ENCODE measurements at regions not wholly inside any gene's neighbourhood (a gene's known extent, or its start where the extent isn't known, plus 50 kb on each side); places are given as distances from the start of the nearest gene placed in this dataset.

- no peaks in the 10 kb centered on the region for H3K4me1 ChIP-seq (ENCODE audit: control insufficient read depth in 2 of 2, insufficient read depth in 2 of 2, low read length in 2 of 2)
These were observed 437.8 kb upstream of the AZI2 start for GRCh38 chr3:28786446-28786845.

DNA sequence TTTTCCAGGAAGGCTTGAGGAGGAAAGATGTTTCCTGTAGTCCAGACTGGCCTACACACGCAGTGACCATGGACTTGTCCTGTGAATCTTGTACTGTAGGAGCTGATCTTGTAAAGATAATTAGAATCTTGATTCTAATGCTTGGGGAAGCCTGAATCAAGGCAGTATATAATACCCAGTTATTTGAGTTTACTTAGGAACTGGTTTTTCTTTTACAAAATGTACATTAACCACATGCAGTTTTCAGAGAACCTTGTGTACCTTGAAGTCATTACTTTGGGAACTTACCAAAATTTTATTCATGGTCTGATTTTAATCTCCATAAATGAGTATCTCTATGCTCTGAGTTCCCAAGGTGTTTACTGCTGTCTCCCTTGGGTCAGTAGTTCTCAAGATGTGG lies 439.9 kb upstream of the AZI2 start:
- H3K36me3 ChIP-seq (ENCODE audit: control insufficient read depth in 2 of 2, insufficient read depth in 2 of 2, low read length in 2 of 2) = no peaks in the 10 kb centered on the region
- no peak overlapping the region for H3K27ac ChIP-seq (ENCODE audit: low read depth in 2 of 2, low read length in 2 of 2)
- no peak overlapping the region for H3K9ac ChIP-seq (ENCODE audit: low read depth in 1 of 2, low read length in 2 of 2)
- no peaks in the 10 kb centered on the region for H3K9me3 ChIP-seq (ENCODE audit: control insufficient read depth in 2 of 2, low read length in 2 of 2)
- H3K4me3 ChIP-seq (ENCODE audit: low read length in 2 of 2) = no peak overlapping the region
- no peaks in the 10 kb centered on the region for H3K4me1 ChIP-seq (ENCODE audit: control insufficient read depth in 2 of 2, insufficient read depth in 2 of 2, low read length in 2 of 2)
- no peaks in the 10 kb centered on the region for H3K27me3 ChIP-seq (ENCODE audit: control insufficient read depth in 2 of 2, insufficient read depth in 2 of 2, low read length in 2 of 2)

More at GRCh38 chr3:28786446-28786845, 437.8 kb upstream of the AZI2 start:
- Histone ChIP-seq H3K4me3 (ENCODE audit: low read length in 2 of 2) (no peak overlapping the region), H3K27me3 (ENCODE audit: control insufficient read depth in 2 of 2, insufficient read depth in 2 of 2, low read length in 2 of 2) (no peaks in the 10 kb centered on the region), H3K9me3 (ENCODE audit: control insufficient read depth in 2 of 2, low read length in 2 of 2) (no peaks in the 10 kb centered on the region), H3K36me3 (ENCODE audit: control insufficient read depth in 2 of 2, insufficient read depth in 2 of 2, low read length in 2 of 2) (no peaks in the 10 kb centered on the region), H3K9ac (ENCODE audit: low read depth in 1 of 2, low read length in 2 of 2) (no peak overlapping the region), H3K27ac (ENCODE audit: low read depth in 2 of 2, low read length in 2 of 2) (no peak overlapping the region)

GRCh38 chr3:28791713-28792255 lies 443.2 kb upstream of the AZI2 start:
- no peaks in the 10 kb centered on the region for H3K36me3 ChIP-seq (ENCODE audit: control insufficient read depth in 2 of 2, insufficient read depth in 2 of 2, low read length in 2 of 2)
- H3K27ac ChIP-seq (ENCODE audit: low read depth in 2 of 2, low read length in 2 of 2) = no peak overlapping the region
- no peaks in the 10 kb centered on the region for H3K9me3 ChIP-seq (ENCODE audit: control insufficient read depth in 2 of 2, low read length in 2 of 2)
- no peak overlapping the region for H3K9ac ChIP-seq (ENCODE audit: low read depth in 1 of 2, low read length in 2 of 2)
- H3K4me1 ChIP-seq (ENCODE audit: control insufficient read depth in 2 of 2, insufficient read depth in 2 of 2, low read length in 2 of 2) = no peaks in the 10 kb centered on the region
- H3K27me3 ChIP-seq (ENCODE audit: control insufficient read depth in 2 of 2, insufficient read depth in 2 of 2, low read length in 2 of 2) = no peaks in the 10 kb centered on the region
- no peak overlapping the region for H3K4me3 ChIP-seq (ENCODE audit: low read length in 2 of 2)

- H3K4me3 ChIP-seq (ENCODE audit: low read length in 2 of 2) = no peak overlapping the region
- H3K9ac ChIP-seq (ENCODE audit: low read depth in 1 of 2, low read length in 2 of 2) = no peak overlapping the region
- no peak overlapping the region for H3K27ac ChIP-seq (ENCODE audit: low read depth in 2 of 2, low read length in 2 of 2)
- H3K4me1 ChIP-seq (ENCODE audit: control insufficient read depth in 2 of 2, insufficient read depth in 2 of 2, low read length in 2 of 2) = no peaks in the 10 kb centered on the region
- no peaks in the 10 kb centered on the region for H3K27me3 ChIP-seq (ENCODE audit: control insufficient read depth in 2 of 2, insufficient read depth in 2 of 2, low read length in 2 of 2)
- no peaks in the 10 kb centered on the region for H3K9me3 ChIP-seq (ENCODE audit: control insufficient read depth in 2 of 2, low read length in 2 of 2)
- no peaks in the 10 kb centered on the region for H3K36me3 ChIP-seq (ENCODE audit: control insufficient read depth in 2 of 2, insufficient read depth in 2 of 2, low read length in 2 of 2)
These were observed 444.0 kb upstream of the AZI2 start for GRCh38 chr3:28792604-28793003.

- Histone ChIP-seq H3K9ac (ENCODE audit: low read depth in 1 of 2, low read length in 2 of 2) (no peak overlapping the region), H3K4me3 (ENCODE audit: low read length in 2 of 2) (no peak overlapping the region), H3K27me3 (ENCODE audit: control insufficient read depth in 2 of 2, insufficient read depth in 2 of 2, low read length in 2 of 2) (no peaks in the 10 kb centered on the region), H3K4me1 (ENCODE audit: control insufficient read depth in 2 of 2, insufficient read depth in 2 of 2, low read length in 2 of 2) (no peaks in the 10 kb centered on the region), H3K36me3 (ENCODE audit: control insufficient read depth in 2 of 2, insufficient read depth in 2 of 2, low read length in 2 of 2) (no peaks in the 10 kb centered on the region), H3K27ac (ENCODE audit: low read depth in 2 of 2, low read length in 2 of 2) (no peak overlapping the region), H3K9me3 (ENCODE audit: control insufficient read depth in 2 of 2, low read length in 2 of 2) (no peaks in the 10 kb centered on the region)
These were observed 450.5 kb upstream of the AZI2 start for GRCh38 chr3:28799084-28799483.

GRCh38 chr3:28800203-28800602 lies 451.6 kb upstream of the AZI2 start:
- no peak overlapping the region for H3K9ac ChIP-seq (ENCODE audit: low read depth in 1 of 2, low read length in 2 of 2)
- H3K27ac ChIP-seq (ENCODE audit: low read depth in 2 of 2, low read length in 2 of 2) = no peak overlapping the region
- no peak overlapping the region for H3K4me3 ChIP-seq (ENCODE audit: low read length in 2 of 2)
- no peaks in the 10 kb centered on the region for H3K4me1 ChIP-seq (ENCODE audit: control insufficient read depth in 2 of 2, insufficient read depth in 2 of 2, low read length in 2 of 2)
- H3K36me3 ChIP-seq (ENCODE audit: control insufficient read depth in 2 of 2, insufficient read depth in 2 of 2, low read length in 2 of 2) = no peaks in the 10 kb centered on the region
- H3K9me3 ChIP-seq (ENCODE audit: control insufficient read depth in 2 of 2, low read length in 2 of 2) = no peaks in the 10 kb centered on the region
- no peaks in the 10 kb centered on the region for H3K27me3 ChIP-seq (ENCODE audit: control insufficient read depth in 2 of 2, insufficient read depth in 2 of 2, low read length in 2 of 2)

DNA sequence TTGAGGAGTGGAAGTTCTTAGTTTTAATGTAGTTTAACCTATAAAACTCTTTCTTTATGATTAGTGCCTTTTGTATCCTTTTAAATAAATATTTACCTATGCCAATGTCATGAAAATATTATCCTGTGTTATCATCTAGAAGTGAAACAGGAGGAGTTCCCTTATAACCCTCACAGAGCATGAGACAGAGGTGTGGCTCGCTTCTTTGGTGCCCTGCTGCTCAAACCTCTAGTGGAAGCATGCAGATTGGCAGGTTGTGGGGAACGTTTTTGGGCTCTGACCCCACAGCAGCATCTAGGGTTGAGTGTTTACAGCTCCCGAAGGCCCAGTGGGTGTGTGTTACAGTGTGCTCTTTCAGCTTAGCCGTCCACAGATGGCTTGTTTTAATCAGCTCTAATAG lies 459.4 kb upstream of the AZI2 start:
- Histone ChIP-seq H3K36me3 (ENCODE audit: control insufficient read depth in 2 of 2, insufficient read depth in 2 of 2, low read length in 2 of 2) (no peaks in the 10 kb centered on the region), H3K4me3 (ENCODE audit: low read length in 2 of 2) (no peak overlapping the region), H3K9me3 (ENCODE audit: control insufficient read depth in 2 of 2, low read length in 2 of 2) (no peaks in the 10 kb centered on the region), H3K9ac (ENCODE audit: low read depth in 1 of 2, low read length in 2 of 2) (no peak overlapping the region), H3K27me3 (ENCODE audit: control insufficient read depth in 2 of 2, insufficient read depth in 2 of 2, low read length in 2 of 2) (no peaks in the 10 kb centered on the region), H3K4me1 (ENCODE audit: control insufficient read depth in 2 of 2, insufficient read depth in 2 of 2, low read length in 2 of 2) (no peaks in the 10 kb centered on the region), H3K27ac (ENCODE audit: low read depth in 2 of 2, low read length in 2 of 2) (no peak overlapping the region)

GRCh38 chr3:28816017-28816416 lies 464.9 kb upstream of the RBMS3 start:
- Histone ChIP-seq H3K27me3 (ENCODE audit: control insufficient read depth in 2 of 2, insufficient read depth in 2 of 2, low read length in 2 of 2) (no peaks in the 10 kb centered on the region), H3K4me3 (ENCODE audit: low read length in 2 of 2) (no peak overlapping the region), H3K9ac (ENCODE audit: low read depth in 1 of 2, low read length in 2 of 2) (no peak overlapping the region), H3K27ac (ENCODE audit: low read depth in 2 of 2, low read length in 2 of 2) (no peak overlapping the region), H3K4me1 (ENCODE audit: control insufficient read depth in 2 of 2, insufficient read depth in 2 of 2, low read length in 2 of 2) (no peaks in the 10 kb centered on the region), H3K9me3 (ENCODE audit: control insufficient read depth in 2 of 2, low read length in 2 of 2) (no peaks in the 10 kb centered on the region), H3K36me3 (ENCODE audit: control insufficient read depth in 2 of 2, insufficient read depth in 2 of 2, low read length in 2 of 2) (no peaks in the 10 kb centered on the region)

DNA sequence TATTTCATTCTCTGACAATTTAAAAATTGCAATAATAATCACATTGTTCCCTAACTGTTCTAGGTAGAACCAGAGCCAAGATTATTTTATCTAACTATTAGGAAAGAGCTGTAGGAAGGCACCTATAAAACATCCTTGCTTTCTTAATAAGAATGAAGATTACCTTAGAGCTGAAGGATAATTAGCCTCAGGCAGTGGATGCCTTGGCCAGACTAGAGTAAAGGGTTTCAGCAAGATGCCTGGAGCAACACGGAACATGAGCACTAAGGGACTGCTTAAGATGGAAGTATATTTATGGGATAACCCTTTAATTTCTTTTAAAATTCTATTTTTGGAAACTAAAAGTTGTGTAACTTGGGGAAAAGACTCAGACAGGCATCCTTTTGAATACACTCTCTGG lies 456.6 kb upstream of the RBMS3 start:
- Histone ChIP-seq H3K9me3 (ENCODE audit: control insufficient read depth in 2 of 2, low read length in 2 of 2) (no peaks in the 10 kb centered on the region), H3K27ac (ENCODE audit: low read depth in 2 of 2, low read length in 2 of 2) (no peak overlapping the region), H3K36me3 (ENCODE audit: control insufficient read depth in 2 of 2, insufficient read depth in 2 of 2, low read length in 2 of 2) (no peaks in the 10 kb centered on the region), H3K4me1 (ENCODE audit: control insufficient read depth in 2 of 2, insufficient read depth in 2 of 2, low read length in 2 of 2) (no peaks in the 10 kb centered on the region), H3K4me3 (ENCODE audit: low read length in 2 of 2) (no peak overlapping the region), H3K9ac (ENCODE audit: low read depth in 1 of 2, low read length in 2 of 2) (no peak overlapping the region), H3K27me3 (ENCODE audit: control insufficient read depth in 2 of 2, insufficient read depth in 2 of 2, low read length in 2 of 2) (no peaks in the 10 kb centered on the region)

GRCh38 chr3:28826840-28827239 lies 454.0 kb upstream of the RBMS3 start:
- Histone ChIP-seq H3K36me3 (ENCODE audit: control insufficient read depth in 2 of 2, insufficient read depth in 2 of 2, low read length in 2 of 2) (no peaks in the 10 kb centered on the region), H3K9me3 (ENCODE audit: control insufficient read depth in 2 of 2, low read length in 2 of 2) (no peaks in the 10 kb centered on the region), H3K4me1 (ENCODE audit: control insufficient read depth in 2 of 2, insufficient read depth in 2 of 2, low read length in 2 of 2) (no peaks in the 10 kb centered on the region), H3K27ac (ENCODE audit: low read depth in 2 of 2, low read length in 2 of 2) (no peak overlapping the region), H3K9ac (ENCODE audit: low read depth in 1 of 2, low read length in 2 of 2) (no peak overlapping the region), H3K4me3 (ENCODE audit: low read length in 2 of 2) (no peak overlapping the region), H3K27me3 (ENCODE audit: control insufficient read depth in 2 of 2, insufficient read depth in 2 of 2, low read length in 2 of 2) (no peaks in the 10 kb centered on the region)

DNA sequence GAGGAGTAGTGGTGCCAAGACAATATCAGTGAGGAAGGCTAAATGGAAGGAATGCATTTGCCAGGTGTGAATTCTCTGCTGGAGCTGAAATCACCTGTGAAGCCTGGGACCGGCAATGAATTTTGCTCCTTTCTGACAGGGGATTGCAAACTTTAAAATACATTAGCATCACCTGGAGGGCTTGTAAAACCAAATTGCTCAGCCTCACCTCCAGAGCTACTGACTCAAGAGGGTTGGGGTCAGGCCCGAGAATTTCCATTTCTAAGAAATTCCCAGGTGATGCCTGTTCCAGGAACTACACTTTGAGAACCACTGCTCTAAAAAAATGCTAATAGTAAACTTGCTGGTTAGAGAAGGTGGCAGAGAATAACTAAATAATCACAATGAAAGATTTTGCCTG lies 445.6 kb upstream of the RBMS3 start:
- Histone ChIP-seq H3K27me3 (ENCODE audit: control insufficient read depth in 2 of 2, insufficient read depth in 2 of 2, low read length in 2 of 2) (no peaks in the 10 kb centered on the region), H3K4me3 (ENCODE audit: low read length in 2 of 2) (no peak overlapping the region), H3K36me3 (ENCODE audit: control insufficient read depth in 2 of 2, insufficient read depth in 2 of 2, low read length in 2 of 2) (no peaks in the 10 kb centered on the region), H3K9me3 (ENCODE audit: control insufficient read depth in 2 of 2, low read length in 2 of 2) (peaks cover 0 to 2% of the 10 kb centered on the region in 2 donors), H3K9ac (ENCODE audit: low read depth in 1 of 2, low read length in 2 of 2) (no peak overlapping the region), H3K27ac (ENCODE audit: low read depth in 2 of 2, low read length in 2 of 2) (no peak overlapping the region), H3K4me1 (ENCODE audit: control insufficient read depth in 2 of 2, insufficient read depth in 2 of 2, low read length in 2 of 2) (no peaks in the 10 kb centered on the region)
